HG02884 (cell line): ENCODE measurements at regions not wholly inside any gene's neighbourhood (a gene's known extent, or its start where the extent isn't known, plus 50 kb on each side); places are given as distances from the start of the nearest gene placed in this dataset.

Experiments
- ATAC-seq: cut with Tn5 transposase; IDR thresholded peaks from one replicate; pipeline ENCODE4 v1.9.1; 2021; ENCODE audit warnings: mild to moderate bottlenecking, moderate library complexity; ENCODE audit not compliant: unreplicated experiment

DNA sequence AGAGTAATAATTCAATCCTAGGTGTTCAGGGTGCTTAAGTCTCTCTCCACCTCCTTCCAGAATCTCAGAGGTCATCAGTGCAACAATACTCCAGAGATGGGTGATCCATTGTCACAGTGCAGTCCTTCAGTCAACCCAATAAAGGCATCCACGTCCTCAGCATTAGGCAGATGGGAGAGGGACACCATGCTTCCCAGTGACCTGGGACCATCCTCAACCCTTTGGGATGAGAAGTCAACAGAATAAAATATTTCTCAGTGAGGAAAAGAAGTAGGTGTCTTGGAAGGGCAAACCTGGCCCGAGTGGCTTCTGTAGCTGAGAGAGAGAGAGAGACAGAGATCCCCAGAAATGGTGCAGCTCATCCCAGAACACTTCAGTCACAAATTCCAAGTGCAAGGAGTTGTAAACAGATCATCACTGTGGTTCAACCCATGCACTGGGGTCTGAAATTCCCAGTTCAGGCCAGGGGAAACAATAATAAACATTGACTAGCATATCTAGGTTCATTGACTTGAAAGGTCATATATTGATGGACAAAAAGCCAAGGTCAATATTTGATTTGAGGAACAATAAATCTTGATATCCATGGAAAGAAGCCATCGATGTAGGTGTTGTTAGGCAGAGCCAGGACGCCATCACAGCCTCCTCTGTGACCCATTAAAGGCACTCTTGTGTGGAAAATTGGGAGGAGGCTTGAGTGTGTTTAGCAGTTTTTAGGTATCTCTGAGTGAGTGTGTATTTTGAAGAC, 256.0 kb upstream of the ZMIZ1 start:
- ATAC-seq, result no peak

DNA sequence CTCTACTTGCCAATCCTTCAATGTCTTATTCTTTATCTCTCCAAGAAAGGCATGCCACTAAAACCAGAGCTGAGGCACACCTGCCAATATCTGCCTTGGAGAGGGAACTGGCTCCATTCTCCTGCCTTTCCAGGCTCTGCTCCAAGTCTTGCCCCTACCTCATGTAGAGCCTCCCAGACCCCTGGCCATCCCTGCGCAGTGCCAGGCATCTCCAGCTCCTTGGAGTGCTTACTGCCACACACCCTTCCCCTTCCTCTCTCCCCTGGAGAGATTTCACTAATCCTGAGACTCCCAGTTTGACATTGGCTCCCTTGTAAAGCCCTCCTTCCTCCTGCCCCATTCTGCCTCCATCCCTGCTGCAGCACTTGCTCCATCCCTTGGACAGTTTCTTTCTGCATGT, 255.2 kb upstream of the ZMIZ1 start:
- ATAC-seq, result no peak

DNA sequence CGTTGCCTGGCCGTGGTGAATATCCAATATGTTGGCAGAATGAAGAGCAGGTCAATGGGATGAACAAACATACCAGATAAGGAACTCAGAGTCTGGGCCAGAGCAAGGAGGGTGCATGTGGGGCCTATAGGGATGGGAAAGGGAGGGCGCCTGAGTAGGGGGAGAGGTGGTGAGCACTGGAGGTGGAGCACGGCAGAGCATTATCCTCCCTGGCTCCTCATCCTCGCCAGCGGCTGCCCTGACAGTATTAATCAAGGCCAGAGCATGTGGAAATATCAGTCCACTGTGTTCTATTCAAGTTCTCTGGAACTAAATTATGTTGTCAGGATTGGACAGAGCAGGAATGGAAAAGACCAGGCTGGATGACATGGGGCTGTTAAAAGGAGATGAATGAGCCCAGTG, 254.8 kb upstream of the ZMIZ1 start:
- ATAC-seq, result no peak

DNA sequence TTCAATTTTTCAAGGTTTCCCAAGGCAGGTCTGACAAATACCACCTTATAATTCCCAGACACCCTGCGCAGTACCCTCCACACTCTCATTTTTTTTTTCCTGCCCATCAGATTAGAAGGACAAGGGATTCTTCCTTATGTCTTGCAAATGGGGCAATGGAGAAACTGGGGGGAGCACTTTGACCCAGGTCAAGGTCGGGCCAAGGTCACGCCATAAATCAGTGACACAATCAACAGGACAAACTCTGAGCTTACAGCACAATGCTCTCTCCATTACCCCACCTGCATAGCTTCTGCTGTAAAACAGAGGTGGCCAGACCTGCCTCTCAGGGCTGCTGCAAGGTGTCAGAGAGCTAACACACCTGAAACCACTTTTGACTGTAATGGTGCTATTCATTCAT, 254.4 kb upstream of the ZMIZ1 start:
- ATAC-seq, result no peak

DNA sequence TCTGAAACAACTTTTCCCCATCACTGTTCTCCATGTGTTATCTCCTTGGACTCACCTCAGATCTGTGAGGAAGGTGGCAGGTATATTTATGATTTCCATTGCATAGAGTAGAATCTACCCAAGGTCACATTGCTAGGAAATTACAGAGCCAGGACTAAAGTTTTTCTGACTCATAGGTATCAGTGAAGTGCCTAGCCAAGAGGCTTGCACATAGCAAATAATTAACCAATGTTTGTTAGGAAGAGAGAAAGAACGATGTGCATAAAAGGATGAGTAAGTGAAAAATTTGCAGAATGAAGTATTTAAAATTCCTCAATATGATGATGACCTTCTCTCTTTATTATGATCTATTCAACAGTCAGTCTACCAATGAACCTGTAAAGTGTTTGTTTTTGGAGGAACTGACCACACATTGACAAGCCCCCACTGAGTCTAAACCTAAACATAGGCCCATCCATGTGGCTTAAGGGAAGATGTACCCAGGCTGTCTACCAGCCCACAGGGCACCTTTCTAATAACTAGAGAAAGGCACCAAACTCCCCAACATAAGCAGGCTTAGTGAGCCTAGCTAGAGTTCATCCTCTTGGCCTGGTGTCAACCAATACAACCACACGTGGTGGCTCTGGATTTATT, 252.9 kb upstream of the ZMIZ1 start:
- ATAC-seq, result no peak

DNA sequence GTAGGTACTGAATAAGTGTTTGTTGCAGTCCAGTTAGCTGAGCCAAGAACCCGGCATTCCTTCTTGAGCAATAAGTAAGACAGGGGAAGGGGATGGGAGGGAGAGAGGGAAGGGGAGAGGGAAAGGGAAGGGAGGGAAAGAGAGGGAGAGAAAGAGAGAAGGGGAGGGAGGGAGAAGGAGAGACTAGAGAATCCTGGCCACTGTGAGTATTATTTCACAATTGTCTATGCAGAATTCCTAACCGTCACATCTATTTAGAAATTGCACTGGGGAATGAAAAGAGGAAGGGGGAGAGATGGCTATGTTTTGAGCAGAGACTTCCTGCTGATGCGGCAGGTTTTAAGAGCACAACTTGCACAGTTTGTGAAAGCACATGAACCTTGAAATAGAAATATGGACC, 251.4 kb upstream of the ZMIZ1 start:
- ATAC-seq, result no peak

DNA sequence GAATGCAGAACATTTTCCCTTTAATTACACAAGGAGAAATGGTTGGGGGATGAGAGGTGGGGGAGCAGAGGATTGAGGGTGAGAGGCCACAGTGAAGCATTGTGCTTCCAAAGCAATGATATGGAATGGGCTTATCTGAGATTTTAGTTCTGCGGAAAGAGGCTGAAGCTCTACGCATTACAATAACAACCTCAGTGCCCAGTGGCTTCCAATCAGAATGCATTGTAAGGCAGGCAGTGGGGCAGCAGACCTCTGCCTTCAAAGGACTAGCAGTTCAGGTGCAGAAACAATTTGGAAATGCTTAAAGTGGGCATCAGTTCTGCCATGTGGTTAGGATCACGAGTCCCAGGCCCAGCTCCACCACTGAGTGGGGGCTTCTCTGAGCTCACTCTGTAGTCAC, 251.0 kb upstream of the ZMIZ1 start:
- no peak for ATAC-seq

DNA sequence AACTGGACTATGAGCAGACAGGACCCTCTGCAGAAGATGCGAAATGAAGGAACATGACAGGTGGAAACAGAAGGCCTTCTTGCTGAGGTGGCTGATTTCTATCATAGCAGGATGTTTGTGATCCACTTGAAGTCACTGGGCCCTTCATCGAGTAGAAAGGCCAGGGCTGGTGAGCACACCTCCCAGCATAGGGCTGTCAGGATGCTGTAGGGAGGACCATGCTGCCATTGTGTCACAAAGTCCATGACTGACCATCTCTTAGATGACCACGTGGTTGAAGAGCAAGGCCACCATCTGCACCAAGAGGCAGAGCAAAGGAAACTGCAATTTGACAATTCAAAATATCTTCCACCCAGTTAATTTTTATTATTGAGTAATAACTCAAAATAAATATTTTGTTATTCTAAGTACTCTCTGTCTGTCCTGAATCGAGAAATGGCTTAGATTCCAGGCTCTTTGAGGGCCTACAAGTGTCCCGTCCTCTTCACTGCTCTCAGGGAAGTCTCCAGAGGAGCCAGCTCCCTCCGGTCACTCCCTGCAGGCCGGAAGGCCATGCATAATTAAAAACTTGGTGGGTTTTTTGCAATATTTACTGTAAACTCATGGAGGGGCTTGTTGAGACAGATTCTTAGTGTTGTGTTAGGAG, 249.3 kb upstream of the ZMIZ1 start:
- no peak for ATAC-seq

DNA sequence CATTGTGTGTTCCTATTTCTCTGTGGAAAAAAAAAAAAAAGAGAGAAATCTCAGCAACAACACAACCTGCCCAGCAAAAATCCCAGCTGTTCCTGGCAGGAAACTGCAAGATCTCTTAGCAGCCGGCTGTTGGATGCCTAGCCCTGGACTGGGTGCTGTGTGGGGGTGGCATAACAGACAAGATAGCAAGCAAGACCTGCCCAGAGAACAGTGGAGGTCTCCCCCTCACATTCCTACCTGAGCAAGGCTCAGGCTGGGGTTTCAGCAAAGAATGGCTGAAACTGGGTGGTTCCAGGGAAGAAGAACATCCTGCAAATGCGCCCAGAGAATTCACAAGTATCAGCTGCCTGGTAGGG, 248.8 kb upstream of the ZMIZ1 start:
- no peak for ATAC-seq

DNA sequence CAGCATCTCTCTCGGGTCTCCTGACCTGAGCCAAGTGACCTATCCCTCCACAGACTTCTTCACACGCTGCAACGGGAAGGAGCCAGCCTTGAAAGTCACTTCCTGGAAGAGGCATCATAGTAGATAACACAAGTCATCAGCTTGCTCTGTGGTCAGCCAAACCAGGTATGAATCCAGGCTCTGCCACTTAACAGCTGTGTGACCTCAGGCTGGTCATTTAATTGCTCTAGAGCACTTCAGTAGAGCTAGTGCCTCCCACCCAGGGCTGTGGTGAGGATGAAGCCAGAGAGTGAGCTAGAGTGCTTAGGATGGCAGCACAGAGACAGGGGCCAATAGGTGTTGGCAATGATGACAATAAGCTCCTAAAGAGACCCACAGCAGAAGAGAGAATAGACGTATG, 247.7 kb upstream of the ZMIZ1 start:
- ATAC-seq, result no peak

DNA sequence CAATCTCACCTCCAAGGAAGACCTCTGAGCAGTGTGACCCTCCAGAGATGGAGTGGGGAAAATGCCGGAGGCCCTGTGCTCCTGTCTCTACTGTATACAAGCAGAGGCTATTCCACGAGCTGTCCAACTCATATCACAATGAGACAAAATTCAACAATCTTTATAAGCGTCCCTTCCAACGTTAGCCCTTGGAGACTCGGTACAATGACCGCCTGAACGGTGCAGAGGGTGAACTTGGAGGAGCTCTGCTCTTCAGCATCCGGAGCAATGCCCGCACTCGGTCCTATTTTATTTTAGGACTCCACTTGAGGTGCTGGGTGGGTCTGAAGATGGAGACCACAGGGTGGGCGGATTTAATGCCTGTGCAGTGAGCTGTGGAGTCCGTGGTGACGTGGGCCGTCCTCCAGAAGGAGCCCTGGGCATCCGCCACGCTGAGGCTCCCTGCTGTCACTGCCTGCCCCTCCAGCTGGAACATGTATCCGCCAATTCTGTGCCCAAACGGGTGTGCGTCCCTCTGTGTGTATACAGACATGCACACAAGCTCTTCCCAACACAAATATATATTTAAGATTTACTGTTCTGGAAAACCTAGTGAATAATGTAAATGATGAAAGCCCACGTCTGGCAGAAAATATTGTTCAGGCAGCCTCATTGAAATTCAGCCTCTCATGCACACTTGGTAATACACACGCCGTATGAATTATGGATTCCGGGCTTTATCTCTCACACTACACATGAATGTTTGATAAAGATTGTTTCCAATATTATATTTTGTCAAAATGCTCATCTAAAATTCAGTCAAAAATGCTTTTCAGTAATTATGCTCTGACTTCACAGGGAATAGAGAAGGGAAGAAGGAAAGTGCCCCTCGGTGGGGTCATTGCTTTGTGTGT, 239.9 kb upstream of the ZMIZ1 start:
- ATAC-seq, result no peak

DNA sequence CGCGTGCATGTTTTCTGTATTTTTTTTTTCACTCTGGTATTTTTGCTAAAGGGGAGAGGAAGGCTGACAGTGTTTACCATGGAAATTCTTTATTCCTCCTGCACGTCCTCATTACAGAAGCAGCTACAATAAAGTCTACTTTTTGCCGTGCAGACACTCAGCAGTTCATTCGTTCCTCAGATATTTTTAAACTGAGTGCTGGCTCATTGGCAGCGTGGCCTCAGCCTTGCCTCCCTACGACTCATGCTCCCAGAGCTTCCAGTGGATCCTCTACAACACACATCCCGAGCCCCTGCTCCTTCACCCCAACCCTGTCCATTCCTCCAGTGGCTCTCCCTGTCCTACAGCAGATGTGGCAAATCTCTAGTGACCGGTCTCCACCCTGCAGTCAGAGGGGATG, 239.2 kb upstream of the ZMIZ1 start:
- ATAC-seq, result no peak

DNA sequence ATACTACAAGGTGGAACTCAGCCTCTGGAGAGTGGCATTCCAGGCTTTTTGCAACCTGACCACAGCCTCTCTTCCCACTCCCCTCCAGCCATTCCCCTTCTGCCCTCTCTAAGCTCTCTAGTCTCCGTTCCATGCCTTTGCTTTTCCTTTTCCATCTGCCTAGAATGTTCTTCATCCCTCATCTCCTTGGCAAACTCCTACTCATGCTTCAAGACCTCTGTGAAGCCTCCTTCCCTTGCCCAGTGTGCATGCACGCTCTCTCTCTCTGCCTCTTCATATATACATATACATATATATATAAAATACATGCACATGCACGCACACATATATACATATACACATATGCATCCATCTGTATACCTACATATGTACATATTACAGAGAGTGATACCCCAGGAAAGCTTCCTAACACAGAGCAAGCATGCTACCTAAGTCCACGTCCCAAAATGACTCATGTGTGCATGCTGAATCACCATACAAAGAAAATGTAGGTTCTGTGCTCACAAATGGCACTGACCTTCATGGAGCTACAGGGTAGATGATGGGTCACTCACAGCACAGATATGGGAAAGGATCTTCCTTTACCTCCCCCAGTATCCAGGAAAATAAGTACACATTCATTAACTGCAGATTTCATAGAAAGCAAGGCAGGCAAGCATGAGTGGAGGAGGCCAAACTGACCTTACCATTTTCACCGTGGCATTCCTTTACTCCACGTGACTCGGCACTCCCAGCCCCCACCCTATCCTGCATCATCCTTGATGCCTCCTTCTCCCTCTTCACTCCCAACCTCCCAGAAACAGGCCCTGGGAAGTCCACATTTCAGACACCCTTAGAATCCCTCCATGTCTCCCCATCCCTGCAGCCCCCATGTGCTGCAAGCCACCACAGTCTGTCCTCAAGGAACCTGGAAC, 238.4 kb upstream of the ZMIZ1 start:
- no peak for ATAC-seq

DNA sequence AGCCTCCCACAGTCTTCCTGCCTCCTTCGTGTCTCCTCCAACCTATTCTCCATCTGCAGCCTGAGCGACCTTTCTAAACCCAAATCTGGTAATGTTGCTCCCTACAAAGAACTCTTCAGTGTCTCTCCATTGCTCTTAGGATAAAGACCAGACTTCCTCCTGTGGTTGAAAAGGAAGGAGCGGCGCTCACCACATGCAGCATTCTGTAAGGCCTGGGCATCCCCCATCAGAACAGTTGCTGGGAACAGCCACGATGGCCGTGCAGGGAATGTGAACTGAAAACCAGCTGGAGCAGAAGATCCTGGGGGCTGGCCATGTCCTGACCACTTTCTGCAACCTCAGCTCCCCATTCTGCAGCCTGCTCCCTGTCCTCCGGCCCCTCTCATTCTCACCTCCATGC, 237.8 kb upstream of the ZMIZ1 start:
- ATAC-seq, result no peak

DNA sequence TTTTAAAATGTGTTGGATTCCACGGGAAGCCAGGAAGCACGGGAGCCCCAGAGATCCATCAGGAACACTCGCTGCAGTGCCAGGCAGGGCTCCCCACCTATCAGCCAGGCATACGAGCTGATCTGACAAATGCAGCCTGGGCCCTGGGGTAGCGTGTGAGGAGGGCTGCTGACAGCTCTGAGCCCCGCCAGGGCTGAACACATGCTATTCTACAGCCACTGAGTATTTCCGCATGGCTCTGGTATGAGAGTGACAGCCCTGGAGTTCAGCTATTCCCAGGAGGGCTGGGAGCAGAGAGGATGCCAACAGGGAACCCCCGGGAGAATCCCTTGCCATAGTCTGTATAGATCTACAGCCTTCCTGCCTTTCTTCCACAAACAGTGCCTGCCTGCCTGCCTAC, 237.3 kb upstream of the ZMIZ1 start:
- ATAC-seq, result no peak

DNA sequence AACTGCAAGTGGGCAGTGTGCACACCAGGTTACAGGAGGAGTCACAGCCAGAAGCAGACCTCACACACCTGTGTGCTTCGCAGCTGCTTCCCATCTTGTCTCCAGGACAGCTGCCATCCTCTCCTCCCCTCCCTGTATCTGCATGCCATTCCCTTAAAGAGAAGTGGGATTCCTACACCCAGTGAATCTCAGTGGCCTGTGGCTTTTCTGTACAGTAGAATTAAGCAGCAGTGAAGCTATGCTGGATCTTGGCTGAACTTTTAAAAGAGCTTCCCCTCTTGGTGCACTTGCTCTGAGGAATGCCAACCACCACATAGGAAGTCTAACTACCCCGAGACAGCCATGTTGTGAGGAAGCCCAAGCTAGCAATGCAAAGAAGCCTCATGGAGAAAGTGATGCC, 236.5 kb upstream of the ZMIZ1 start:
- no peak for ATAC-seq

DNA sequence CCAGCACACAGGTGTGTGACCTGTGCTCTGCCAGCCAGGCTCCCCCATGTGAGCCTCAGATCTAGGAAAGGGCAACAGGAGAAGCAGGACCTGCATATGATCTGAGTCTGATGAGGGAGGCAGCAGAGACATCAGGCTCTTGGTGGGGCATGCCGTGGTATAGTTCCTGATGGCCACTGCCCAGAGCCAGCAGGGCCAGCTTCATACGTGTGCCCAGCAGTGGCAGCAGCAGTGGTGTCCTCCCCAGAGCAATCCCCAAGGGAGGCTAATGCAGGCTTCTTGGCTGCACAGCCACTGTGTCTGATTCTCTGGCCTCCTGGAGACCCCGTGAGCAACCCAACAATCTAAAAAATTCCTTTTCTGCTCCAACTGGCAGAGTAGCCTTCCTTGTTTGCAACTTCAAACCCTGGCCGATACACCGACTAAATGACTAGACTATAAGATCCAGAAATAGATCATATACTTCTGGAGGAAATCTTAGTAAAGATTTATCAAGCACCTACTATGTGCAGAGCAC, 230.6 kb upstream of the ZMIZ1 start:
- no peak for ATAC-seq

DNA sequence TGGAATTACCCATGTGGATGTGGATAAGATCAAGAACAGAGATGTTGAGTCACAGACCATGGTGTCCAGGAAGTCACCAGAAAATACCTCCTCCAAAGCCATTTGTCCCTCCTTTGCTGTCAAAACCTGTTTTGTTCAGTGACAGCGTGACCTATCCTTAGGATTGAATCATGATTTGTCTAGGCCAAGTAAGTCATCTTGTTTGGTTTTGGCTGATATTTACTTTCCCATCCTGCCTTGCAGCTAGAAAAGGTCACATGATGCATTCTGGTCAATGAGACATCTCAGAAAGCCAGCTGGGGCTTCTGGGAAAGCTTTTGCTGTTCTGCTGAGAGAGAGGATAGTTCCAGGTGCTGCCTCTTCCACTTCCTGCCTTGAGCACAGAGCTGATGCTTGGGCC, 225.3 kb upstream of the ZMIZ1 start:
- ATAC-seq, result no peak

DNA sequence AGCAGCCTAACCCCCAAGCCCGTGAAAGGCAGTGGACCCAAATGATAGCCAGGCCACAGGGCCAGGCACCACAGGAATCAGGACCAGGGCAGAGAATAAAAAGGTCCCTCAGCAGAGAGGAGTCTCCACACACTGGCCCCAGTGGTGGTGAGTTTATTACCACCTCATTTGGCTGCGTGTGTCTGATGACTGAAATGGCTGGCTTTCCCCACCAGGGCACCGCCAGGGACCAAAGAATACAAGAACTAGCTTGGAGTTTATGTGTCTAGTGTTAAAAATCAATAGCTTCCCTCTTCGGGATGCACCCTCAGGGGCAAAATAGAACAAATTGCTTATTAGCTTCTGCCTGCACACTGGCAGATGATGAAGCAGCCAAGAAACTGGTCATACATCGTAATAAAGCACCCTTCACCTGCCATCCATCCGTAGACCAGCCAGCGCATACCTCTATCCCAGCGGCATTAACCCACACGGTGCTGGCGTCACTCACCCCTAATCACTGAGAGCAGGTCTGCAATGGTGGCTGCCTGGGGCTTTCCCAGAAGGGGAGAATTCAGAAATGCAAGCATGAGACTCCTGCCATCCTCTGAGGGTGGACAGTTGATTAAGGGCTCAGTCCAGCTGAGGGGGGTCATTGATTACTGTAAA, 223.7 kb upstream of the ZMIZ1 start:
- ATAC-seq, result no peak

DNA sequence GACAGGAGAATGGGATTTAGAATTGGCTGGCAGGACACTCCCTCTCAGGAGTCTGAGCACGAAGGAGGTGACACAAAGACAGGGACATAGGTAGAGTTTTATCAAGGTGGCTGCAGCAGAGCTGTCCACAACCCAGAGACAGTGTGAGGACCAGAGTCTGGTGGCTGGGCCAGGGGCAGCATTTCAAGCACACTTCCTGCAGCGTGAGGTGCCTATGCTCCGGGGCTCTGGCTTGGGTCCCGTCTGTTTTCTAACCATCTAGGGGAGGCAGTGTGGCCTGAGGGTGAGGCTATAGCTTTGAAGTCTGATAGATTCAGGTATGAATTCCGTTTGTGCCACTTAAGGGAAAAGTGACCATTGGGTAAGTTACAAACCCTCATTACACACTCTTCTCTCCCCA, 222.7 kb upstream of the ZMIZ1 start:
- no peak for ATAC-seq
